Breast epithelium (tissue), 3 donors: ENCODE measurements at regions not wholly inside any gene's neighbourhood (a gene's known extent, or its start where the extent isn't known, plus 50 kb on each side); places are given as distances from the start of the nearest gene placed in this dataset.
"Not testable (repeated sequence)": the region's sequence is repeated elsewhere in the genome, so short reads cannot be mapped to it uniquely, and the experiment has no call there.

Experiments
- POLR2A ChIP-seq: fragments of 450-650 bp; IDR thresholded peaks from one replicate; pipeline ENCODE4 v1.6.1; 2016; ENCODE audit warnings: antibody characterized with exemption, mild to moderate bottlenecking, moderate library complexity
- POLR2AphosphoS5 ChIP-seq, 3 donors: sonication (generic); formaldehyde crosslinking; IDR thresholded peaks; one replicate each; pipeline ENCODE4 v1.6.1; 2017; ENCODE audit warnings: antibody characterized with exemption in 3 of 3
- TF ChIP-seq, protein P1 (sequence below), 3 donors: fragments of 450-650 bp; IDR thresholded peaks; one replicate each; pipeline ENCODE4 v1.5.1; 2016 to 2017; ENCODE audit warnings: antibody characterized with exemption in 3 of 3, mild to moderate bottlenecking in 3 of 3, moderate library complexity in 3 of 3

DNA sequence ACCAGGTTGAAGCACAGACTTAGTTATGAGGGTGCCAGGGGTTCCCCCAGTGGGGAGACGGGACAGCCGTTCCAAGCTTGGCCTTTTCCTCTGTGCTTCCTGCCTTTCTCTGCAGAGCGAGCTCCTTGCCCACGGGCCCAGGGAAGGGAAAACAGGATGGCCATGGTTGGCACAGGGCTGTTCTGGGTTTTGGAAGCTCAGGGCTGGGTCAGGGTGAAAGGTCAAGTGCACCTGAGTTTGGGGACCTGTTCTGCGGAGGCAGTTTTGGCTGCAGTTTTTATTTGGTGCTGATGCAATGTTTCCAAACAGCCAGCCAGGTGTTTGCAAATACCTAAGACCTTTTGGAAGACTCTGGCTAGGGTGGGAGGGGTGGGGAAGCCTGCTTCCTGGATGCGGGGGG lies 4412.5 kb upstream of the TPTE start:
- TF ChIP-seq, protein P1, sequence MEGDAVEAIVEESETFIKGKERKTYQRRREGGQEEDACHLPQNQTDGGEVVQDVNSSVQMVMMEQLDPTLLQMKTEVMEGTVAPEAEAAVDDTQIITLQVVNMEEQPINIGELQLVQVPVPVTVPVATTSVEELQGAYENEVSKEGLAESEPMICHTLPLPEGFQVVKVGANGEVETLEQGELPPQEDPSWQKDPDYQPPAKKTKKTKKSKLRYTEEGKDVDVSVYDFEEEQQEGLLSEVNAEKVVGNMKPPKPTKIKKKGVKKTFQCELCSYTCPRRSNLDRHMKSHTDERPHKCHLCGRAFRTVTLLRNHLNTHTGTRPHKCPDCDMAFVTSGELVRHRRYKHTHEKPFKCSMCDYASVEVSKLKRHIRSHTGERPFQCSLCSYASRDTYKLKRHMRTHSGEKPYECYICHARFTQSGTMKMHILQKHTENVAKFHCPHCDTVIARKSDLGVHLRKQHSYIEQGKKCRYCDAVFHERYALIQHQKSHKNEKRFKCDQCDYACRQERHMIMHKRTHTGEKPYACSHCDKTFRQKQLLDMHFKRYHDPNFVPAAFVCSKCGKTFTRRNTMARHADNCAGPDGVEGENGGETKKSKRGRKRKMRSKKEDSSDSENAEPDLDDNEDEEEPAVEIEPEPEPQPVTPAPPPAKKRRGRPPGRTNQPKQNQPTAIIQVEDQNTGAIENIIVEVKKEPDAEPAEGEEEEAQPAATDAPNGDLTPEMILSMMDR (IDR thresholded peaks at IDR 0.05): not testable (repeated sequence)
- not testable (repeated sequence) for TF ChIP-seq POLR2A; POLR2AphosphoS5 (IDR thresholded peaks at IDR 0.05)
